Islet precursor cell (in vitro differentiated cells): ENCODE measurements at regions not wholly inside any gene's neighbourhood (a gene's known extent, or its start where the extent isn't known, plus 50 kb on each side); places are given as distances from the start of the nearest gene placed in this dataset.
"Not testable (repeated sequence)": the region's sequence is repeated elsewhere in the genome, so short reads cannot be mapped to it uniquely, and the experiment has no call there.

Source experiments
- DNase-seq: peaks from one replicate; pipeline ENCODE4 v3.0.0-alpha.2; 2018

DNA sequence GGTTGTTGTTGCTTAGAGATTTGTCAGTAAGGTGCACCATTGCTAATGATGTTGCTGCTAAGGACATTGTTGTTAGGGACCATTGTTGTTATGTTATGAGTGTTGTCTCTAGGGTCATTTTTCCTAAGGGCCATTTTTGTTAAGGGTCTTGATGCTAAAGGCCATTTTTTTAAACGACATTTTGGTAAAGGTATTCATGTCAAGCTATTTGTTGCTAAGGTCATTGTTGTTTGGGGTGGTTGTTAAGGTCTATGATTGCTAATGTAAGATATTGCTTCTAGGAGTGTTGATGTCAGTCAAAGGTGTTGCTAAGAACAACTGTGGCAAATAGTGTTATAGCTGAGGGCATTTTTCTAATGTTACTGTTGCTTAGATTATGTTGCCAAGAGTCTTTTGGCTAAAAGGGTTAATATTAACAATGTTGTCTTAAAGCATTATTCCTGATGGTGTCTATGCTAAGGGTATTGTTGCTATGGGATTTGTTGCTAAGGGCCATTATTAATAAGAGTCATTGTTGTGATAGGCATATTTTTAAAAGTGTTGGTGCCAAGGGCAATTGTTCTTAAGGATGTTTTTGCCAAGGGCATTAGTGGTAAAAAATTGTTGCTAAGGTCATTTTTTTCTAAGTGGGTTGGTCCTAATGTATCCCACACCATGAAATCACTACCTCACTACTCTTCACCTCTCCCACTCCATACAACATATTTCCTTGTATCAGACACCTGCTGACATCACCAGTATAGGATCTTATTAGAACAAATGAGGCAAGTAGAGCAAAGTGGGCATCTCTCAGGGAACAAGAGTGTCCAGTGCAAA is 56.2 kb downstream of the SPATA31A6 start:
- DNase-seq = not testable (repeated sequence)

DNA sequence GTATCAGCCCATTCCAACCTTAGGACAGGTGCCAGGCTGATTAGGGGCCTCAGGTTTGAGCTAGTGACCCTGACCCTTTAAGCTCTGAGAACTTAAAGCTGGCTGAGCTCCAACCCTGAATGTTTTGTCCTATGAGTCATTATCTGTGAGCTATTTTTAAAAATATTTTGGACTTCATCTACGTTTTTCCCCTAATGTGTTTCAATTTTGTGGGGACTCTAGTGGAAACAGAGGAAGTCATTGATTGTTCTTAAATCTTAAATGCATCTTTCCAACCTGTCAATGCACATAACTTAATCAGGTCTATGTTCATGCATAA is 56.8 kb downstream of the SPATA31A6 start:
- DNase-seq = not testable (repeated sequence)

DNA sequence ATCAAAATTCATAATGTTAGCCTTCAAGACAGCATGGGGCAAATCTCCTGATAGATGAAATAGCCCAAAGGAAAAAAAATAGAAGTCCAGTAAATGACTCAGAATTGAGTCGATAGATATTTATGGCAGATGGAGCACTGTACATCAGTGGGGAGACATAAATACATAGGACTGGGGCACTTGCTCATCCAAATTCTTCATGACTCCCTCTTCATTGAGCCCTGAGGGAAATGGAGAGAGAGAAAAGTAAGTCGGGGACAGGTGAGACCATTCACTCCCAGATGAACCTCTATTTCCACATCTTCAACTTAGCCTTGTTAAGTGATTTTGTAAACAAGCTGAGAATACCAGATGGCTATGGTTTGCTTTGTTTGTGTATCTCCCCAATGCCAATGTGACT is 59.8 kb downstream of the SPATA31A6 start:
- not testable (repeated sequence) for DNase-seq

DNA sequence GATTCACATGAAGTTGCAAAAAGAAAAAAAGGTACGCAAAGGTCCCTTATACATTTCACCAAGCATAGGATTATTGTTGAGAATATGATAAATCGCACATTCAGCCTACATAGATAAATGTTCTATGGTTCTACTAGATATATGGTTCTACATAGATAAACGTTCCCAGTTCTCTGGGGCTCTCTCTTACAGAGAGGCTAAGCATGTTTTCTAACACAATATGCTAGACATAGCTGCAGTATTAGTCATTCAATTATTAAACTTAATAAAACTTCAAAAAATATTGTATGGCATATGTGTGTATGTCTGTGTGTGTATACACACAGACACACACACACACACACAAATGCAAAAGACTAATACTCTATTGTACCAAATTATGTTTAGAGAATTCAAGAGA is 60.4 kb downstream of the SPATA31A6 start:
- not testable (repeated sequence) for DNase-seq

DNA sequence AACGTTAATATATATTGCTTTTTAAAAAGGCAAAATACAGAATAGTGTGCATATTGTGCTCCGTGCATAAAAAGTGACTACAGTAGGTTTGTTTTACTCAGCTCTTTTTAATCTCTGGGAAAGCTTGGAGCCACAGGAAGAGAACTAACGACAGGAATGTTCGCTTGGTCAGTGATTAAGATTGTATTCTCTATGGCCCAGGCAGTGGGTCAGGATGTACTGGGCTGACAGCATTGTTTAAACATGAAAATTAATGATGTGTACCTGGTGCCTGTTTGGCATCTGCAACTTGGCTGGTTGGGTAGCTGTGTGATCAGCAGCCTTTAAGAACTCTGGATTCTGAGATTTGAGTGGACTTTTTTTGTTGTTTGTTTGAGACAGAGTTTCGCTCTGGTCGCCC is 85.3 kb downstream of the SPATA31A6 start:
- not testable (repeated sequence) for DNase-seq

DNA sequence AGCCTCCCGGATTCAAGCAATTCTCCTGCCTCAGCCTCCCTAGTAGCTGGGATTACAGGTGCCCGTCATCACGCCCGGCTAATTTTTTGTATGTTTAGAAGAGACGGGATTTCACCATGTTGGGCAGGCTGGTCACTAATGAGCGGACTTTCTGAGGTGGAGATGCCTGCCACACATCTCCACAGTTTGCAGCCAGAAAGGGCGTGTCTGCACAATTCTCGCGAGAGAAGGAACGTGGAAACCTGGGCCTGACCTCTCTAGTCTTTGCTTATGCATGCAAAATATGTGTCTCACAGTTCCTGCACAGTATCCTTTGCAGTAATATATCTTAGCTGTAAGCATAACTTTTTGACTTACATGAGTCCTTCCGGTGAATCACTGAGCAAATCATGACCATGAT is 85.7 kb downstream of the SPATA31A6 start:
- not testable (repeated sequence) for DNase-seq

DNA sequence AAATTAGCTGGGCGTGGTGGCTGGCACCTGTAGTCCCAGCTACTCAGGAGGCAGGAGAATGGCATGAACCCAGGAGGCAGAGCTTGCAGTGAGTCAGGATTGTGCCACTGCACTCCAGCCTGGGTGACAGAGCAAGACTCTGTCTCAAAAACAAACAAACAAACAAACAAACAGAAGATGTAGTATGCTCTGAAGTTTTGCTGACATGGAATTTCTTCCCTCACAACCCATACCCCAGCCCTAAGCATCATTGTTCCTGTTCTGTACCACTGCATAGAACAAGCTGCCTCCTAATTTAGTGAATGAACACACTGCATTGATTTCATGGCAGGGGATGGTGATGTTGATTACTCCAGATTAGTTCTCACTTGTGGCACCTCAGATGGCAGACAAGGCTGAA is 89.7 kb downstream of the SPATA31A6 start:
- not testable (repeated sequence) for DNase-seq

DNA sequence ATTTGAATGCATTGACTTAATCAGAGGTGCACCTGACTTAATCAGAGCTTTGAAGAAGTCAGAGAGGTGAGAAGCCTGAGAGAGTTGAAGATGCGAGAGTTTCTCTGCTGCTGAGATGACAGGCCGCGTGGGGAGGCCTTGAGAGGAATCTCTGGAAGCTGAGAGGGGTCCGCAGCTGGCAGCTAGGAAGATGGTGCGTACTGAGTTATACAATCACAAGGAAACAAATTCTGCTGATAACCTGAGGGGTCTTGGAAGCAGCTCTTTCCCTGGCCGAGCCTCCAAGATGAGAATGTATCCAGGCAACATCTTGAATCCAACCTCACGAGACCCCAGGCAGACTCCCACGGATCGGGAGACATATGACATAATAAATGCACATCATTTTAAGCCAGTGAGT is 91.7 kb downstream of the SPATA31A6 start:
- no peak for DNase-seq

DNA sequence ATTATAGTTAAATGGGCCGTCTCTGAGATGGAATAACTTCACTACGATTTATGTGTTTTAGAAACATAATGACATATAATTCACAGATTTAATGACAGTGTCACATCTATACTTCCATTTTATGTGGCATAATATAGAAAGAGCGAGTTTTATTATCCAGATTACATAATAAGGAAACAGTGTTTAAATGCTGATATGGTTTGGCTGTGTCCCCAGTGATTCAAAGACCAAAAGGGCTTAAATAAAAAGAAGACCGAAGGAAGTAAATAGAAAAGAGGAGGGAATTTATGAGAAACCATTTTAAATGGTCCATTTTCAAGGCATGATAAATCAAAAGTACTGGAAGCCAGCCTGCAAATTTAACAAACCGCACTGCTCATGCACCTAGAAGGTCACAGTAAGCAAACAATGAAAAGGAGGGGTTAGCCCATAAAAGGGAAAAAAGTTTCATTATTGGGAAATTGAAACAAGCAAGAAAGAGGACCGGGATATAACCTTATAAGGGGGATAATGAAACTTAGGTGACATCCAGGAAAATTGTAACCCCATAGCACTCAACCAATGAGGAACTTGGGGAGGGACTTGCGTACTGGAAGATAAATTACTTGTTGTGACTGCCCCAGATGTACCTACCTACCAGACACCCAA is 99.2 kb downstream of the SPATA31A6 start:
- DNase-seq = not testable (repeated sequence)

DNA sequence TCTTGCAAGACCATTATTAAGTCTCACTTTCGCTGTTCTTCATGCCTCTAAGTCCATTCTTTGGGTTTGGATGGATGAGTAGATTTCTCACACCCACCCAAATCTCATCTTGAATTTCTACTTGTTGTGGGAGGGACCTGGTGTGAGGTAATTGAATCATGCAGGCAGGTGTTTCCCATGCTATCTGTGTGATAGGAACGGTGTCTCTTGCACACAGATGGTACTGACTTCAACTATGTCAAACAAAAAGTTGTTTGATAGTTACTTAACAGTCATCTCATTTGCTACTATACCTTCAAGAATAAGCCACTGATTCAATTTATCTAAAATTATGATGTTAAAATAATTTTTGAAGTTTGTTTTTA is 99.7 kb downstream of the SPATA31A6 start:
- DNase-seq = not testable (repeated sequence)

DNA sequence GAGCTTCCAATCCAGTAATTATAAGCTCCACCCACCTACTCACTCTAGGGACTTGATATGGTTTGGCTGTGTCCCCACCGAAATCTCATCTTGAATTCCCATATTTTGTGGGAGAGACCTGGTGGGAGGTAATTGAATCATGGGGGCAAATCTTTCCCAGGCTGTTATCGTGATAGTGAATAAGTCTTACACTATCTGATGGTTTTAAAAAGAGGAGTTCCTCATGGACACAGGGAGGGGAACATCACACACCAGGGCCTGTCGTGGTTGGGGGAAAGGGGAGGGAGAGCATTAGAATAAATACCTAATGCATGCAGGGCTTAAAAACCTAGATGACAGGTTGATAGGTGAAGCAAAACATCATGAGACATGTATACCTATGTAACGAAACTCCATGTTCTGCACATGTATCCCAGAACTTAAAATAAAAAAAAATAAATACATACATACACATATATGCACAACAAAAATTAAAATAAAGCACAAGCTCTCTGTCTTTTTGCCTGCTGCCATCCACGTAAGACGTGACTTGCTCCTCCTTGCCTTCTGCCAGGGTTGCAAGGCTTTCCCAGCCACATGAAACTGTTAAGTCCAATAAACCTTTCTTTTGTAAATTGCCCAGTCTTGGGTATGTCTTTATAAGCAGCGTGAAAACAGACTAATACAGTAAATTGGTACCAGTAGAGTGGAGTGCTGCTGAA is 102.8 kb downstream of the SPATA31A6 start:
- not testable (repeated sequence) for DNase-seq

DNA sequence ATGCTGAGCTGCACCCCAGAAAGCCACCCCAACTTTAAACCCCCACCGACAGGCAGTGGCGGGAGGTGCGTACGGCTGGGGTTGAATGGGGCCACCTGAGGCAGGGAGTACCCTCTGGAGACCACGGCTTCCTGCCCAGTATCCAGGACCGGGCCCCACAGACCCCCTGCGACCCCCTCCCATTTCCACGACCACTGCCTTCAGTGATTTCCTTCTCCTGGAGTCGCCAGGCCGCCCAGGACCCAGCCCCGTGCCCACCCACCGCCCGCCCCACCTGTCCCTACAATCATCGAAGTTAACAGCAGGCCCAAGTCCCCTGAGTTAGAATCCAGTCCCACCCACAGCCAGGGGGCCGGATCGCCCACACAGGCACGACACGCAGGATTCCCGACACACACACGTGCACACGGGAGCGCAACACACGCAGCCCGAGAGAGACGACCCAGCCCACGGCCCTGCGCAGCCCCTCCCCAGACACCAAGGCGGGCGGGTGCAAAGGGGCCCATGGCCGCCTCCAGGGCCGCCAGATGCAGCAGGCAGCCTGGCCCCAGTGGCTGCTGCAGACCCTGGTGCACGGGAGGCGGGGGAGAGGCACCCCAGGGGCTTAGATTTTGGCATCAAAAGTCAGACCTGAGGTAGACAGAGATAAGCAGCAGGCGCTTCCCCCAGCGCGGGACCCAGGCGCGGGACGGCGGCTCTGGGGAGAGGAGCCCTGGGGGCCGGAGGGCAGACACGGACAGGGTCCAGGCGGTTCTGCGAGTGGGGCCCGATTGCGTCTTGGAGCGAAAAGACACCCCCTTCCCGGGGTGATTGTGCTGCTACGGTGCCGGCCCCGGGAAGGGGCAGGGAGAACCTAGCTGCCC is 104.8 kb downstream of the SPATA31A6 start:
- not testable (repeated sequence) for DNase-seq

DNA sequence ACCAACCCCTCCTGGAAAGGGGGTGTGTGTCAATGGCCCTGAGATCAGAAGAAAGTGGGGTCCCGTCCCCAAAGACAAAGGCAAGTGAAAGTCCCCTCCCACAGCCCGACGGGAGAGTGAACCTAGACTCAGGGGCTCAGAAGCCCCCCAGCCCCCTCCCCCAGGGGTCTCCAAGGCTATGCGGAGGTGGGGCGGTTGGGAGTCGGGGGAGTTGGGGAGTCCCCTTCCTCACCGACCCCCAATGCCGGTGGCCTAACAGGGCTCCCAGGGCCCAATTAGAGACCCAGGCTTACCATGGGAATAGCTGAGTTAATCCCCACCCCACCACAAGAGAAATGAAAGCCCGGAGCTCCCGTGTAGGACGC is 105.4 kb downstream of the SPATA31A6 start:
- DNase-seq = not testable (repeated sequence)

DNA sequence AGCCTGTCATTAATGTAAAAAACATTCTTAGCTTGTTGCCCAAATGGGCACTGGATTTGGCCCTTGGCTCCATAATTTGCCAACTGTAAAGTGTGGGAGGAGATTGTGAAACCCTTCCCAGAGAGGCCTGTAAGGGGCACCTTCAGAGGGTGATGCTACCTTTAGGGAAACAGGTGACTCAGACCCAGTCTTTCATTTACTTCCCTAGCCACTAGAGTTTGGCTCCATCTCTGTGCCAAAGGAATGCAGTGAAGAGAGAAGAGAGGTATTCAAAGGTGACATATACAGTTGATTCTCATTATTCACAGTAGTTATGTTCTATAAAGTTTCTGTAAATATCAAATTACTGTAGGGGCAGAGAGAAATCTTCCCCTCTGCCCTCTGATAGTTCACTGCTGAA is 116.7 kb downstream of the SPATA31A6 start:
- not testable (repeated sequence) for DNase-seq

DNA sequence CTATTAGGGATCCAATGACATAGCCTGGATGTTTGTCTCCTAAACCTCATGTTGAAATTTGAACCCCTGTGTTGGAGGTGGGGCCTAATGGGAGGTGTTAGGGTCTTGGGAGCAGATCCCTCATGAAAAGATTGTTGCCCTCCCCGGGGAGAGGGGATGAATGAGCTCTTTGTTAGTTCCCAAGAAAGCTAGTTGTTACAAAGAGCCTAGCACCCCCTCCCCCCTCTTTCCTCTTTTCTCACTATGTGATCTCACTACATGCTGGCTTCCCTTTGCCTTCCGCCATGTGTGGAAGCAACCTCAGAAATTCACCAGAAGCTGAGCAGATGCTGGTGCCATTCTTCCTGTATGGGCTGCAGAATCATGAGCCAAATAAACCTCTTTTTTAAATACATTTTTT is 123.2 kb downstream of the SPATA31A6 start:
- DNase-seq = peak; percentile 73

DNA sequence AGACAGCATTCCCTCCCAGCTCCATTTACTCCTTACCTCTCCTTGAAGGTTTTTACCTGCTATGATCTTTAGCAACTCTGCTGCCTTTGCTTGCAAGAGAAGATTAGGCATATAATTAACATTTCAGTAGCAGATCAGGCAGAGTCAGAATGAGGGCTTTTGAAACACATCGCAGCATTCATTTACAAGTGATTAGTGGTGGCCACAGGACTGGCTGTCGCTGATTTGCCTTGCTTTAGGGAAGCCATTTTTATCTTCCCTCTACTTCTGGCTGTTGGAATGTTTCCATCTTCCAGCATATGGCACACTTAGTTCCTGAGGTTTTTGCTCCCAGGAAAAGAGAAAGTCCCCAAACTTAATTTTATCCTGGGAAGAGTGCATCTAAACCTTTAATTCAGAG is 124.0 kb downstream of the SPATA31A6 start:
- DNase-seq = not testable (repeated sequence)

DNA sequence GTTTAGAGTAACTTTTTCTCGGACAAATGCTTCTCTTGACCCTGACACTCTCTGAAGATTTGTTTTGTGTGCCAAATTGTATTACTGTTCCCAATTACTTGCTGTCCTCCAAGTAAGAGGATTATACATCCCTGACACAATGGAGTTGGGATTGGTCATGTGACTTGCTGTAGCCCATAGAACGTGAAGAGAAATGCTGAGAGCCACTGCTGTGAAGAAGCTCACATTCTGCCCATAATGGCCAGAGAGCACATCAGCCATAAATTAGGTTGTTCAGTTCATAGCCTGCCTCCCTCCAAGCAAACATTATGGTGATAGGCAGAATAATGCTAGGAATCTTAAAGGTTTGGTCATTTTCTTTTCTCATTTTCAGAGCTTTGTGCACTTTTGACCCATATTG is 127.5 kb downstream of the SPATA31A6 start:
- DNase-seq = not testable (repeated sequence)

DNA sequence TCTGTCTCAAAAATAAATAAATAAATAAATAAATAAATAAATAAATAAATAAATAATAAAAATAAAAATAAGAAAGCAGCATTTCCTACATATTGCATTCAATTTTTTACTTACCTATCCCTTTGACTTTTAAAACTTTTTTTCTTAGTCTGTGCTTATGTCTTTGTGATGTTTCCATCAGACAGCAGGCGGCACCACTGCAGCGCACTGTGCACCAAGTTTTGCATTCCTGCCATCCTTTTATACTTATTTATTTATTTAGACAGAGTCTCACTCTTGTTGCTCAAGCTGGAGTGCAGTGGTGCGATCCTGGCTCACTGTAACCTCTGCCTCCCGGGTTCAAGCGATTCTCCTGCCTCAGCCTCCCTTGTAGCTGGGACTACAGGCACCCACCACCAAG is 132.6 kb downstream of the SPATA31A6 start:
- DNase-seq = not testable (repeated sequence)

DNA sequence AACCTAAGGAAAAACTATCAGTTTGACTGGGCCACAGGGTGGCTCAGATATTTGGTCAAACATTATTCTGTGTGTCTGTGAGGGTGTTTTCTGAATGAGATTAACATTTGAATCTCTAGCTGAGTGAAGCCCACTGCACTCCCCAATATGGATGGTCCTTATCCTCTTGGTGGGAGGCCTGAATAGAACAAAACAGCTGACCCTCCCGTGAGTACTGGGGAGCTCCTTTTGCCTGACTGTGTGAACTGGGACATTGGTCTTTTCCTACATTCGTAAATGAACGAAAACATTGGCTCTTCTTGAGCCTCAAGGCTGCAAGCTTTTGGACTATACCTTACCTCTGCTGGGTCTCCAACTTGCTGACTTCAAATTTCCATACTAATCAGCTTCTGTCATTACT is 134.2 kb downstream of the SPATA31A6 start:
- not testable (repeated sequence) for DNase-seq

DNA sequence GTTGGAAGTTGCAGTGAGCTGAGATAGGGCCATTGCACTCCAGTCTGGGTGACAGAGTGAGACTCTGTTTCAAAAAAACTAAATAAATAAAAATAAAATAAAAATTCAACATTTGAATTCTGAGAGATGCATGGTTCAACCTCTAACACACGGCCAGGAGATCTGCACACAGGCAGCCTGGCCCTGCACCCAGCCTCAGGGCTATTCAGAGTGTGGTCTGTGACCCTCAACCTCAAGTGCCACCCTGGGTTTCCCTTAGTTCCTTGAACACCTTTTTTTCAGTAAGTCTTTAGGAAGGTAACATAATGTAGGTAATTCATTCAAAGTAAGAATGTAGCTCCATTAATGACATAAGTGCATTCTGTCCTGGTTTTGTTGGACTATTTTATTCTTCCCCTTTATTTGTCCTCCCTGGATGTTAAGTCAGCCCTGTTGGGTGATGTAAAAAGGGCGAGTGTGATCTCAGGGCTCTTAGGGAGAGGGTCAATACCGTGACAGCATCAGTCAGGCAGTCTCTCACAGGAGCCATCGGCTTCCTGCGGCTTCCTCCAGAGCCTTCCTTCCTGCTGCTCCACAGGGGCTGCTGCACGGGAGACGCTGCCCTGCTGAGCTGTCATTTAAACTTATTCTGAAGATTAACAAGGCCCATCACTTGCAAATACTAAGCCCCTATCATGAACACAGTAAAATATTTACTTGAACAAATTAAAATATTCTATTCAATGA is 139.8 kb downstream of the SPATA31A6 start:
- DNase-seq = peak; percentile 69

DNA sequence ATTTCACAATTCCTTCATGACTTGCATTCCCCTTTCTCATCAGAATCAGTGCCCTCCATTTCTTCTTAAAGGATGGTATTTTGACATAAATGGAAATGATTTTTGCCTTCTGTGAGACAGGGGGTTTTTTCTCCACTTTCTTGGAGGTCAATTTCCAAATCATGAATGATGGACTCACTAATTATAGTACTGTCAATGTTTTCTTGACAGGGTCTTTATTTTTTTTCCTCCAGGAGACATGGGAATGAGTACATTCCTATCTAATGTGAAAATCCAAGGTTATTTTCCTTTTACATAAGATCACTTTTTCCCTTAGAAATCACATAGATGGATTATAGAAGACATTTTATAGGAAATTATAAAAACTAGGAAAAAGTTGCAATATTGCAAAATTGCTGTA is 141.7 kb downstream of the SPATA31A6 start:
- DNase-seq = not testable (repeated sequence)

DNA sequence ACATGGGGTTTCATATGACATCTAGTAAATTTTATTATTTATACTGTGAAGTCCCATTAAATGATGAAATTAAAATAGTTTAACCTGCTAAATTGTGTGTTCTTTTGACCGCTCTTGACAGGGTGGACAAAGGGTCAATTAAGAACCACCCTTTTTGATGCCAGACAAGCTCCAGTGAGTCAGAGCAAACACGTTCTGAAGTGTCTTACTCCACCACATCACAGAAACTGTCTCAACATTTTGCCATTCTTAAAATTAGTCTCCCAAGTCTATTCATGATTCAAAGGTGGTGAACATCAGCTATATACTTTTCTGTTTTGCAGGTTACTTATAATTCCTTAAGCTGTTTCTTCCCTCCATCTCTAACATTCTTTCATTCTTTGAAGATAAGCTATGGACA is 142.1 kb downstream of the SPATA31A6 start:
- DNase-seq = not testable (repeated sequence)
